H1 (cell line): ENCODE measurements at regions not wholly inside any gene's neighbourhood (a gene's known extent, or its start where the extent isn't known, plus 50 kb on each side); places are given as distances from the start of the nearest gene placed in this dataset.

Experiments used
- BCL11A ChIP-seq, 2 experiments: IDR thresholded peaks; one replicate each; pipeline ENCODE4 v1.6.1; 2011; ENCODE audit warnings: low read depth in 2 of 2, low read length in 2 of 2, mild to moderate bottlenecking in 2 of 2
- CBX8 ChIP-seq: fragments of 300-800, 300-1000 bp; sonication (generic); IDR thresholded peaks from 2 replicates; pipeline ENCODE4 v1.7.1; 2016; ENCODE audit warnings: low read depth, low read length, borderline replicate concordance
- EP300 ChIP-seq, 2 experiments: IDR thresholded peaks; 1 replicate in 1 of 2; 2 replicates in 1 of 2; pipeline ENCODE4 v1.6.1; 2011 to 2012; ENCODE audit warnings: low read depth in 2 of 2, low read length in 2 of 2, mild to moderate bottlenecking in 2 of 2, borderline replicate concordance in 1 of 2, inconsistent platforms in 1 of 2, moderate library complexity in 1 of 2
- HDAC6 ChIP-seq: IDR thresholded peaks from one replicate; pipeline ENCODE4 v1.7.1; 2012; ENCODE audit warnings: low read depth, mild to moderate bottlenecking, inconsistent platforms, low read length, moderate library complexity
- POLR2AphosphoS5 ChIP-seq: IDR thresholded peaks from 2 replicates; pipeline ENCODE4 v1.6.1; 2011; ENCODE audit warnings: low read depth, low read length
- SIN3A ChIP-seq, 2 experiments: IDR thresholded peaks in 1 of 2; conservative IDR thresholded peaks in 1 of 2; 2 replicates each; pipeline ENCODE4 v1.6.1; 2011 to 2012; ENCODE audit warnings: low read length in 2 of 2, improper control_type of control experiment in 1 of 2, low read depth in 1 of 2, mild to moderate bottlenecking in 1 of 2
- SP1 ChIP-seq: IDR thresholded peaks from 2 replicates; pipeline ENCODE4 v1.6.1; 2011; ENCODE audit warnings: low read depth, low read length
- SP4 ChIP-seq: IDR thresholded peaks from 2 replicates; pipeline ENCODE4 v1.6.1; 2012; ENCODE audit warnings: low read length, inconsistent platforms
- SUZ12 ChIP-seq: fragments of 200-600 bp; sonication (generic); IDR thresholded peaks from 2 replicates; pipeline ENCODE4 v1.6.1; 2012; ENCODE audit warnings: mild to moderate bottlenecking, inconsistent platforms, low read length, moderate library complexity, mixed read lengths
- YY1 ChIP-seq: IDR thresholded peaks from 2 replicates; pipeline ENCODE4 v1.6.1; 2011; ENCODE audit warnings: low read depth, mild to moderate bottlenecking, low read length

DNA sequence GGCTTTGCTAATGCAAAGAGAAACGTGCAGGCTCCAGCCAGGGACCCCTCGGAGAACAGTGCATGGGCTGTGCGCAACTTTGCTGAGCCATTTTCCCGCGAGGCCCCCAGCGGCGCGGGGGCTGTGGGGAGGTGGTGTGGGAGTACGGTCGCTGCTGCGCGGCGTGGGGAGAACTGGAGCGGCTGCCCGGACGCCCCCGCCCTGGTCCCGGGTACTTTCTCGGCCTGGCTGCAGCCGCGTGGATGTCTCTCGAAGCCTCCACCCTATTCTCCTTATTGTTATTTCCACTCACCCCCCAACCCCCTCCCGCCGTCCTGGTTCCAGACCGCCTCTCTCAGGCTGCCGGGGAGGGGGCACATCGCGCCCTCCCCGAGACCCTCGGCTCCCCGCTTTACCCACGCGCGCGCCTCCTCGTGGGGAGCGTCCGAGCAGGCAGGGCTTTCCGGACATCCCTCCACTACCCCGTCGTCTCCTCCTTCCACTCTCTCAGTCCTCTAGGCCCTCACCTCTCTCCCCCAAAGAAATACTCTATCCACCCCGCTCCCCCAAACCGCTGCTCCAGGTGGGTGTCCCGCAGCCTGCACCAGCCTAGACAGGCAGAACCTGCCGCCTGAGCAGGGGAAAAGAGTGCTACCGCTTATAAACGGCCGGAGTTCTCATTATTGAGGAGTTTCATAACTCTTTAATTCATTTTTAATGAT, 68.6 kb upstream of the TBCA start (continued):
- TF ChIP-seq SUZ12 (peak; percentile 92; the same call in 1 of the 2 replicates), SP1 (no peak), EP300 (IDR thresholded peaks at IDR 0.05; ENCODE audit: borderline replicate concordance in 1 of 2, low read depth in 2 of 2, low read length in 2 of 2) (no peak), SP4 (no peak), YY1 (no peak), HDAC6 (no peak), BCL11A (IDR thresholded peaks at IDR 0.05; ENCODE audit: low read depth in 2 of 2, low read length in 2 of 2) (no peak), SIN3A (conservative IDR thresholded peaks at IDR 0.05 in 1 of 2, IDR thresholded peaks at IDR 0.05 in 1 of 2; ENCODE audit: low read depth in 1 of 2, low read length in 2 of 2) (no peak), POLR2AphosphoS5 (no peak), CBX8 (peak; percentile 86; the same call in 1 of the 2 replicates)
